Esophagus squamous epithelium (tissue), 4 donors: ENCODE measurements at regions not wholly inside any gene's neighbourhood (a gene's known extent, or its start where the extent isn't known, plus 50 kb on each side); places are given as distances from the start of the nearest gene placed in this dataset.

Experiments used
- POLR2A ChIP-seq, 4 donors: fragments of 450-650 bp; IDR thresholded peaks; one replicate each; pipeline ENCODE4 v1.6.1; 2017; ENCODE audit warnings: antibody characterized with exemption in 4 of 4, mild to moderate bottlenecking in 4 of 4, moderate library complexity in 3 of 4
- TF ChIP-seq, protein P1 (sequence below), 6 experiments: fragments of 450-650 bp in 4 of 6; fragments of 200-600 bp in 2 of 6; sonication (generic) in 2 of 6; IDR thresholded peaks; one replicate each; pipeline ENCODE4 v1.5.1; 2016 to 2019; ENCODE audit warnings: antibody characterized with exemption in 6 of 6, mild to moderate bottlenecking in 4 of 6, moderate library complexity in 4 of 6

DNA sequence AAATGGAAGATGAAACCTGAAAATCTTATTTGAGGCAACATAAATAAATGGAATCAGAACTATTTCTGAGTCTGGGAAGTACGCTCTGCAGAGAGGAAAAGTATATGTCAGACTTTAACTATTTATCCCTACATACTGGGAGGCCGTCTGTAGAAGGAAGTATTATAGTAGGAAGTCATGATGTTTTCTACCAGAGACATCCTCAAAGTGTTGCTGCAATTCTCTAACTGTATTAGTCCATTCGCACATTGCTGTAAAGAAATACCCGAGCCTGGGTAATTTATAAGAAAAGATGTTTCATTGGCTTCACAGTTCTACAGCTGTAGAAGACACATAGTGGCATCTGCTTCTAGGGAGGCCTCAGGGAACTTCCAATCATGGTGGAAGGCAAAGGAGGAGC lies 88.7 kb upstream of the TBL1X start:
- TF ChIP-seq, protein P1, sequence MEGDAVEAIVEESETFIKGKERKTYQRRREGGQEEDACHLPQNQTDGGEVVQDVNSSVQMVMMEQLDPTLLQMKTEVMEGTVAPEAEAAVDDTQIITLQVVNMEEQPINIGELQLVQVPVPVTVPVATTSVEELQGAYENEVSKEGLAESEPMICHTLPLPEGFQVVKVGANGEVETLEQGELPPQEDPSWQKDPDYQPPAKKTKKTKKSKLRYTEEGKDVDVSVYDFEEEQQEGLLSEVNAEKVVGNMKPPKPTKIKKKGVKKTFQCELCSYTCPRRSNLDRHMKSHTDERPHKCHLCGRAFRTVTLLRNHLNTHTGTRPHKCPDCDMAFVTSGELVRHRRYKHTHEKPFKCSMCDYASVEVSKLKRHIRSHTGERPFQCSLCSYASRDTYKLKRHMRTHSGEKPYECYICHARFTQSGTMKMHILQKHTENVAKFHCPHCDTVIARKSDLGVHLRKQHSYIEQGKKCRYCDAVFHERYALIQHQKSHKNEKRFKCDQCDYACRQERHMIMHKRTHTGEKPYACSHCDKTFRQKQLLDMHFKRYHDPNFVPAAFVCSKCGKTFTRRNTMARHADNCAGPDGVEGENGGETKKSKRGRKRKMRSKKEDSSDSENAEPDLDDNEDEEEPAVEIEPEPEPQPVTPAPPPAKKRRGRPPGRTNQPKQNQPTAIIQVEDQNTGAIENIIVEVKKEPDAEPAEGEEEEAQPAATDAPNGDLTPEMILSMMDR (IDR thresholded peaks at IDR 0.05) = no peak
- TF ChIP-seq POLR2A (IDR thresholded peaks at IDR 0.05) = no peak
